ENCODE measurements at regions not wholly inside any gene's neighbourhood (a gene's known extent, or its start where the extent isn't known, plus 50 kb on each side); places are given as distances from the start of the nearest gene placed in this dataset.

GRCh38 chr14:71296184-71296583 lies 388.9 kb downstream of the PCNX1 start:
- no peaks in the 10 kb centered on the region for H3K9me3 ChIP-seq (replicated peaks; ENCODE audit: low read length)
- H3K27me3 ChIP-seq (ENCODE audit: control insufficient read depth, insufficient read depth, low read length) = no peaks in the 10 kb centered on the region
- no peaks in the 10 kb centered on the region for H3K36me3 ChIP-seq (ENCODE audit: insufficient read depth, low read length)
- peaks cover under 1% of the 10 kb centered on the region for H3K4me1 ChIP-seq (ENCODE audit: control insufficient read depth, insufficient read depth, low read length)
- H3K4me3 ChIP-seq (ENCODE audit: low read length) = no peak overlapping the region
- H3K9ac ChIP-seq (ENCODE audit: low read depth, low read length) = no peak overlapping the region
- H3K4me2 ChIP-seq (ENCODE audit: low read length) = no peak overlapping the region

GRCh38 chr14:71300566-71301330 lies 393.5 kb downstream of the PCNX1 start:
- Histone ChIP-seq H3K4me1 (ENCODE audit: control insufficient read depth, insufficient read depth, low read length) (no peaks in the 10 kb centered on the region), H3K27me3 (ENCODE audit: control insufficient read depth, insufficient read depth, low read length) (no peaks in the 10 kb centered on the region), H3K9me3 (replicated peaks; ENCODE audit: low read length) (peaks cover 8% of the 10 kb centered on the region), H3K4me2 (ENCODE audit: low read length) (no peak overlapping the region), H3K4me3 (ENCODE audit: low read length) (no peak overlapping the region), H3K9ac (ENCODE audit: low read depth, low read length) (no peak overlapping the region), H3K36me3 (ENCODE audit: insufficient read depth, low read length) (no peaks in the 10 kb centered on the region)

- no peaks in the 10 kb centered on the region for H3K4me1 ChIP-seq (ENCODE audit: control insufficient read depth, insufficient read depth, low read length)
- no peak overlapping the region for H3K9ac ChIP-seq (ENCODE audit: low read depth, low read length)
- no peak overlapping the region for H3K4me3 ChIP-seq (ENCODE audit: low read length)
- no peak overlapping the region for H3K4me2 ChIP-seq (ENCODE audit: low read length)
- no peaks in the 10 kb centered on the region for H3K36me3 ChIP-seq (ENCODE audit: insufficient read depth, low read length)
- peaks cover 8% of the 10 kb centered on the region for H3K9me3 ChIP-seq (replicated peaks; ENCODE audit: low read length)
- no peaks in the 10 kb centered on the region for H3K27me3 ChIP-seq (ENCODE audit: control insufficient read depth, insufficient read depth, low read length)
These were observed 394.4 kb downstream of the PCNX1 start for GRCh38 chr14:71301611-71302010.

GRCh38 chr14:71304690-71305089 lies 397.4 kb downstream of the PCNX1 start:
- H3K9me3 ChIP-seq (replicated peaks; ENCODE audit: low read length) = peaks cover 8% of the 10 kb centered on the region
- H3K9ac ChIP-seq (ENCODE audit: low read depth, low read length) = no peak overlapping the region
- H3K4me3 ChIP-seq (ENCODE audit: low read length) = no peak overlapping the region
- no peaks in the 10 kb centered on the region for H3K4me1 ChIP-seq (ENCODE audit: control insufficient read depth, insufficient read depth, low read length)
- H3K4me2 ChIP-seq (ENCODE audit: low read length) = no peak overlapping the region
- H3K36me3 ChIP-seq (ENCODE audit: insufficient read depth, low read length) = no peaks in the 10 kb centered on the region
- no peaks in the 10 kb centered on the region for H3K27me3 ChIP-seq (ENCODE audit: control insufficient read depth, insufficient read depth, low read length)

GRCh38 chr14:71308671-71309070 lies 401.4 kb downstream of the PCNX1 start:
- H3K4me3 ChIP-seq (ENCODE audit: low read length) = no peak overlapping the region
- no peak overlapping the region for H3K4me2 ChIP-seq (ENCODE audit: low read length)
- no peaks in the 10 kb centered on the region for H3K4me1 ChIP-seq (ENCODE audit: control insufficient read depth, insufficient read depth, low read length)
- H3K27me3 ChIP-seq (ENCODE audit: control insufficient read depth, insufficient read depth, low read length) = no peaks in the 10 kb centered on the region
- no peak overlapping the region for H3K9ac ChIP-seq (ENCODE audit: low read depth, low read length)
- peaks cover 8% of the 10 kb centered on the region for H3K9me3 ChIP-seq (replicated peaks; ENCODE audit: low read length)
- H3K36me3 ChIP-seq (ENCODE audit: insufficient read depth, low read length) = no peaks in the 10 kb centered on the region

- H3K4me3 ChIP-seq (ENCODE audit: low read length) = no peak overlapping the region
These were observed 402.5 kb downstream of the PCNX1 start for GRCh38 chr14:71309756-71310155.

GRCh38 chr14:71311061-71311460 lies 403.8 kb downstream of the PCNX1 start:
- Histone ChIP-seq H3K9ac (ENCODE audit: low read depth, low read length) (no peak overlapping the region), H3K4me2 (ENCODE audit: low read length) (no peak overlapping the region), H3K4me1 (ENCODE audit: control insufficient read depth, insufficient read depth, low read length) (no peaks in the 10 kb centered on the region), H3K27me3 (ENCODE audit: control insufficient read depth, insufficient read depth, low read length) (no peaks in the 10 kb centered on the region), H3K9me3 (replicated peaks; ENCODE audit: low read length) (no peaks in the 10 kb centered on the region), H3K4me3 (ENCODE audit: low read length) (no peak overlapping the region), H3K36me3 (ENCODE audit: insufficient read depth, low read length) (no peaks in the 10 kb centered on the region)

More at GRCh38 chr14:71309756-71310155, 402.5 kb downstream of the PCNX1 start:
- Histone ChIP-seq H3K27me3 (ENCODE audit: control insufficient read depth, insufficient read depth, low read length) (no peaks in the 10 kb centered on the region), H3K9me3 (replicated peaks; ENCODE audit: low read length) (peaks cover 5% of the 10 kb centered on the region), H3K4me2 (ENCODE audit: low read length) (no peak overlapping the region), H3K36me3 (ENCODE audit: insufficient read depth, low read length) (no peaks in the 10 kb centered on the region), H3K4me1 (ENCODE audit: control insufficient read depth, insufficient read depth, low read length) (no peaks in the 10 kb centered on the region), H3K9ac (ENCODE audit: low read depth, low read length) (no peak overlapping the region)

- Histone ChIP-seq H3K9ac (ENCODE audit: low read depth, low read length) (no peak overlapping the region), H3K27me3 (ENCODE audit: control insufficient read depth, insufficient read depth, low read length) (no peaks in the 10 kb centered on the region), H3K36me3 (ENCODE audit: insufficient read depth, low read length) (no peaks in the 10 kb centered on the region), H3K4me1 (ENCODE audit: control insufficient read depth, insufficient read depth, low read length) (peaks cover 4% of the 10 kb centered on the region), H3K4me2 (ENCODE audit: low read length) (no peak overlapping the region), H3K9me3 (replicated peaks; ENCODE audit: low read length) (no peaks in the 10 kb centered on the region), H3K4me3 (ENCODE audit: low read length) (no peak overlapping the region)
These were observed 407.5 kb downstream of the PCNX1 start for GRCh38 chr14:71314717-71315116.

- H3K9me3 ChIP-seq (replicated peaks; ENCODE audit: low read length) = no peaks in the 10 kb centered on the region
These were observed 410.3 kb downstream of the PCNX1 start for GRCh38 chr14:71317385-71318096.

GRCh38 chr14:71318097-71318459 lies 410.8 kb downstream of the PCNX1 start:
- Histone ChIP-seq H3K4me2 (ENCODE audit: low read length) (no peak overlapping the region), H3K27me3 (ENCODE audit: control insufficient read depth, insufficient read depth, low read length) (no peaks in the 10 kb centered on the region)

More at GRCh38 chr14:71317385-71318096, 410.3 kb downstream of the PCNX1 start:
- H3K4me2 ChIP-seq (ENCODE audit: low read length) = no peak overlapping the region
- no peaks in the 10 kb centered on the region for H3K36me3 ChIP-seq (ENCODE audit: insufficient read depth, low read length)
- no peak overlapping the region for H3K9ac ChIP-seq (ENCODE audit: low read depth, low read length)
- H3K4me3 ChIP-seq (ENCODE audit: low read length) = no peak overlapping the region
- H3K27me3 ChIP-seq (ENCODE audit: control insufficient read depth, insufficient read depth, low read length) = no peaks in the 10 kb centered on the region
- H3K4me1 ChIP-seq (ENCODE audit: control insufficient read depth, insufficient read depth, low read length) = peaks cover 5% of the 10 kb centered on the region

GRCh38 chr14:71319666-71320065 lies 412.4 kb downstream of the PCNX1 start:
- H3K9ac ChIP-seq (ENCODE audit: low read depth, low read length) = peak overlapping the region; percentile 79
- no peaks in the 10 kb centered on the region for H3K9me3 ChIP-seq (replicated peaks; ENCODE audit: low read length)
- no peaks in the 10 kb centered on the region for H3K36me3 ChIP-seq (ENCODE audit: insufficient read depth, low read length)
- H3K27me3 ChIP-seq (ENCODE audit: control insufficient read depth, insufficient read depth, low read length) = no peaks in the 10 kb centered on the region
- H3K4me2 ChIP-seq (ENCODE audit: low read length) = peak overlapping the region; percentile 88
- peak overlapping the region; percentile 88 for H3K4me3 ChIP-seq (ENCODE audit: low read length)
- peaks cover 12% of the 10 kb centered on the region for H3K4me1 ChIP-seq (ENCODE audit: control insufficient read depth, insufficient read depth, low read length)

More at GRCh38 chr14:71318097-71318459, 410.8 kb downstream of the PCNX1 start:
- peaks cover 6% of the 10 kb centered on the region for H3K4me1 ChIP-seq (ENCODE audit: control insufficient read depth, insufficient read depth, low read length)
- H3K9ac ChIP-seq (ENCODE audit: low read depth, low read length) = no peak overlapping the region
- no peaks in the 10 kb centered on the region for H3K9me3 ChIP-seq (replicated peaks; ENCODE audit: low read length)
- no peaks in the 10 kb centered on the region for H3K36me3 ChIP-seq (ENCODE audit: insufficient read depth, low read length)
- no peak overlapping the region for H3K4me3 ChIP-seq (ENCODE audit: low read length)

Data from skeletal muscle satellite cell (primary cell).